Stimulated activated CD8-positive, alpha-beta memory T cell treated with anti-CD3 and anti-CD28 coated beads, Interleukin-12 subunit alpha, Interleukin-12 subunit beta, amount 100 ng/mL, for 24 hours (primary cell): ENCODE measurements at regions not wholly inside any gene's neighbourhood (a gene's known extent, or its start where the extent isn't known, plus 50 kb on each side); places are given as distances from the start of the nearest gene placed in this dataset.
"Not testable (repeated sequence)": the region's sequence is repeated elsewhere in the genome, so short reads cannot be mapped to it uniquely, and the experiment has no call there.

Experiments used
- DNase-seq: peaks from one replicate; pipeline ENCODE4 v3.0.0-alpha.2; 2020; ENCODE audit errors: extremely low read depth

DNA sequence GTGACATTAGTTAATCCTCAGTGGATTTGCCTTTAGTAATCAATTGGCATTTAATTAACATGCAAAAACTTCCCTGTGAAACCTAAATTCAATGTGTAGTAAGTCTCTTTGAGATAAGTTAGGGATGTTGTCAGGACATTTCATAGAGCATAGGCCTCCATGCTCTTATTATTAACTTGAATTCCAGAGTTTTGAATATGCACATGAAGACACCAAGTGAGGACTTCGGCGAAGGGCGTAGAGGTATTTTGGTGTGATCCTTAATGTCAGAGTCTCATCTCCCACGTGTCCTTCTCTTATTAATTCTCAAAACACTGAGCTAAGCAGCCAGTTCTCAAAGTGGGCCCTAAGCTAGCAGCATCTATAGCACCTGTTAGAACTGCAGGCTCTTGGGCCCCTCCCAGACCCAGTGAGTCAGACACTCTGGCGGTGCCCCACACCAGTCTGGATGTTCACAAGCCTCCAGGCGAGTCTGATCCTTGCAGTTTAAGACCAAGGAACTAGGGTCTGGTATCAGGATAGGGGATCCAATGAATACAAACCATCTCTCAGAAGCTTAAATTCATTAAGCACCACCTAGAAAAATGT lies 292.1 kb downstream of the QKI start:
- DNase-seq: no peak

DNA sequence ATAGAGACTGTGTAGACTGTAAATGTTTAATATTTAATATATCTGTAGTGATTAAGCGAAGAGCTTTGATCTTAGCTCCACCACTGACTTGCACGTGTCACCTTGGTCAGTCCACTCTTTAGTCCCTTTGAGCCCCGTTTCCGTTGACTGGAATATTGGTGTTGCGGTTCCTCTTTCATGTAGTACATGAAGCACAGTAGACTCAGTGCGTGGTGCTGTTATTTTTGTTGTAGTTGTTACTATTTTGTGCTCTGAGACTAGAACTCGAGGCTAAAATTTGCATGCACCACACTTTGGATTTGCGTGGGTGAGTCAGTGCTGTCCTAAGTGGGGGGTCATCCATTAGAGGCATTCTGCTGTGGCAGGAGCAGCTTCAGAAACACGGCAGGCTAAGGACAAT lies 291.4 kb downstream of the QKI start:
- DNase-seq: no peak

DNA sequence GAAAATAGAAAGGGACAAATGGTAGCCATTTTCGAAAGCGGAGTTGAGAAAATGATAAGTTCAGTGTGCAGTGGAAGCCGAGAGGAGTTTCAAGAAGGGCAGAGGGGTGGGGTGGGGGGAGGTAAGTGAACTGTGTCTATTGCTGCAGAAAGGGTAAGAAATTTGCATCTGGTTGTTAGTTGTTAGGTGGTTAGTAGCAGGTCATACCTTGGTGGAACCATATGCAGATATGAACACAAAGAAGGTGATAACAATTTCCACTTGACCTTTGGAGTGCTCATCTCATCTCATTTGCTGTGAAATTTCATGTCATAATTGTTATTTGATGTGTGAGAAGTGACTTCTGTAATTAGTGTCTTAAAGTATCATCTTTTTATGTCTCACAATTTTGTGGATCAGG lies 288.2 kb downstream of the QKI start:
- DNase-seq: no peak

DNA sequence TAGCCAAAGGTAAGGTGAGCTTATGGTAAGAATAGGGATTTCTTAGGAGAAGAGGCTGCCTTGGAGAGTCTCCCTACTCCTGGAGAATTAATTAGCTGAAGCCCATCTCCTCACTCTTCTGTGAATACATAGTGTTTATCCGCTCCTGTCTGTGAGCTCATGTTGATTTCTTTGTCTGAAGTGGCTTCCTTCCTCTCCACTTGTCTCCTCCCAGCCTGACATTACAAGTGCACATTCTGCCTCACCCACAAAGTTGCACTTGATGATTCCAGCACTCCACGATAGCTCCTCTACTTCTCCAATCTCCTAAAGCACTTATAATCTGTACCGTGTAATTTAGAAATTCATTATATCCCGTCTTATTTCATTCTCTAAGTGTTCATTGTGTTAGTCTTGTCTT lies 287.2 kb downstream of the QKI start:
- DNase-seq: no peak

DNA sequence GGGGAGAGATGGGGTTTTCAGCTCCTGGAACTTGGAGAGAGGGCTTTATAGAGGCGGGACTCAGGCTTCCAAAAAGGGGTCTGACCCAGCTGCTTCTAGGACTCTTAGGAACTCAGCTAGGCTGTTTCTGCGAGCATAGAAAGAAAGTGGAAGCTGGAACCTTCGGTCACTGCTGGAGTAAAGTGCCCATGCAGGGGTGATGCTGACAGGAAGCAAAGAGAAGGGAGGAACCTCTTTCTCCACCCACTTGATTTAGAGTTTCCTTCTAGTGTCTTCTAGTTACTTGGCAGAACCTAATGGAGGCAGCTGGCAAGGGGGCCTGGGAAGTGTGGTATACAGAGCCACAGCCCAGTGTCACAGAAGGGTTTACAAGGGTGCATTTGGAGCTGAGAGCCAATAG lies 283.6 kb downstream of the QKI start:
- DNase-seq: no peak

DNA sequence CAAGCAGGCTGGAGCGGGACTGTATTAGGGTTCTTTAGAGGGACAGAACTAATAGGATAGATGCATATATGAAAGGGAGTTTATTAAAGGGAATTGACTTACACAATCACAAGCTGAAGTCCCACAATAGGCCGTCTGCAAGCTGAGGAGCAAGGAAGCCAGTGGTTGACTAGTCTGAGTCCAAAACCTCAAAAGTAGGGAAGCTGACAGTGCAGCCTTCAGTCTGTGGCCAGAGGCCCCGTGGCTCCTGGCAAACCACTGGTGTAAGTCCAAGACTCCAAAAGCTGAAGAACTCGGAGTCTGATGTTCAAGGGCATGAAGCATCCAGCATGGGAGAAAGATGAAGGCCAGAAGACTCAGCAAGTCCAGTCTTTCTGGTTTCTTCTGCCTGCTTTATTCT lies 281.8 kb downstream of the QKI start:
- DNase-seq: not testable (repeated sequence)

DNA sequence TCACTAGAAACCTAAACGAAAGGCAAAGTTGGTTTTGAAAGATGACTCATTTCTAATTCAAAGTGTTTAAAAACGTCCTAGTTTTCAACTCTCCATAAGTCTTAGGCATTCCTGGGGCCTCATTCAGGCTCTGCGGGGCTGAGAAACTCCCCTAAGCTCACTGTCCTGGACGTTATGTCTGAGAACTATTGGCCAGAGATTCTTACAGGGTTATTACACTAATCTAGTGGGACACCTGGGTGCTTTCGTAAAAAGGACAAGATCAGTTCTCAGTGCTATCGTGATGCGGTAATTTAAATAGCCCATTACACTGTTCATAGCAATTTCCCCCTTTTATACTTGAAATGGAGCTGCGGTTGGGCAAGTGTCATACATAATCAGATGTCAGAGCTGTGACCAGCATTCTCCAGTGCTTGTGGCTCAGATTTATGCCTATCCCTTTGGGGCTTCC lies 280.9 kb downstream of the QKI start:
- no peak for DNase-seq

DNA sequence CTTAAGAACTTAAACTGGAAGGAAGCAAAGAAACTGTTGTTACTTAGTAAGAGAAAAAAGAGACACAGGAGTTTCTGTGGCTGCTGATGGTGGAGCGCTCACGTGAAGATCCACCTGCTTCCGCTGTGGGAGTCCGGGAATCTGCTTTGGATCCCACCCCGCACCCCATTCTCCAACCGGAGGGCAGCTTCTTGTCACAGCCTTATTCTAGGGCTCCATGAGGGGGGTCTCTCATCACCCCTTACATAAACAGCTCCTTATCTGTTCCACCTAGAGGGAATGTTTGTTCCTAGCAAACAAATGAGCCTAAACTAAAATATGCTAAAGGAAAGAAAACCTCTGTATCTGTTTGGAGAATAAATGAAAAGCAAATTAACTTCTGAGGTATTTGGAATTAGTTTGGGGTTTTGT lies 280.5 kb downstream of the QKI start:
- no peak for DNase-seq

DNA sequence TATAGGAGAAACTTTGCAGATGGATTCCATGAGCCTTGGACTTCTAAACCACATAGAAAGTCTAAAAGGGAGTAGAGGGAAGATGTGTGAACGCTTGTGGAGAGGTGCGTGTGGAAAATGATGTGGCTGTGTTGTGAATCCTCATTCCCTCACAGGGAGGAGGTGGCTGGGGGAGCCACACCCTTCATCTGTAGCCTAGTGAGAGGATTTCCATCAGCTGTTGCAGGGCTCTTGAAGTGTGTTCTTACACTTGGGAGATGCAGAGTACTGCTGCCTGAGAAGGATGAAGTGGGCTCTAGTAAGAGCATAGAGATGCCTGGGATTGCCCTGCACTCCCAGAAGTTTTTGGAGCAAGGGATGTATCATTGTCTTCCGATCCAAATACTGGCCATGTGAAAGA lies 279.6 kb downstream of the QKI start:
- no peak for DNase-seq

DNA sequence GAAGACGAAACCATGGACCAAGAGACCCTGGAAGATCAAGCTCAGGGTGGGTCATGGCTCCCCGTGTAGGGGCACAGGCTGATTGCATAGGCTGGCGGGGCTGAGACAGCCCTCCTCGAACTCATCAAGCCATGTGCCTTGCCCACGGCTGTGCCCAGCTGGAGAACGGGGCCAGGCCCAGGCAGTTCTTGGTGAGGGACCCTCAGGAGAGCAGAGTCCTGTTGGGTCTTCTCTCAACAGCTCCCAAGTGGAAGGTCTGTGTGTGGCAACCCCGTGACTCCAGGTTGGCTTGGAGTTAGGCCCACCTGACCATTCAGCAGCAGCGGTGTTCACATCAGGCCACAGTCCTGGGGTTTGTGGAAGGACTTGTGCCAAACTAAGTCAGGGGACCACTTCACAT lies 276.5 kb downstream of the QKI start:
- no peak for DNase-seq

DNA sequence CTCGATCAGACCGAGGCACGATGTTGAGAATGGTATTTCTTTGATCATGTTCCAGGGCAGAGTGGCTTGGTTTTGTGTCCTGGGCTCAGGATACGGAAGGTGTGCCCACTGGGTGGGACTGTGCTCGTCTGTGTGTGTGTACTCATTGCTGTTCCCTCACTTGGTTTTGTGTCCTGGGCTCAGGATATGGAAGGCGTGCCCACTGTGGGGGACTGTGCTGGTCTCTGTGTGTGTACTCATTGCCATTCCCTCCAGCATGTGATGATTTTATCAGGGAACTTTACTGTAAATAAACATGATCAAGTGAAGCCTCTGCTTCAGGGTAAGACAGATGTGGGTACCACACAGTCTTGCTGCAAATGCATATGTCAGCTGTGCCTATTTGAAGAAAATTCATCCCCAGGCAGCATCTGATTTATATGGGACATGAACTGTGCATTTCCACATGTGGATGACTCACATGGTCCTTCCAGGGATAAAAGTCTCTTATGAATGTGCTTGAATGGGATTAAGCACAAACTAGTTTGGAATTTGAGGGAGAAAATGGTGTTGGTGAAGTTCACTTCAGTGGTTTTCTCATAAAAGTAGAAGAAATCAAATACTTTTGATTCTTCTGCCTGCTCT lies 274.3 kb downstream of the QKI start:
- no peak for DNase-seq

DNA sequence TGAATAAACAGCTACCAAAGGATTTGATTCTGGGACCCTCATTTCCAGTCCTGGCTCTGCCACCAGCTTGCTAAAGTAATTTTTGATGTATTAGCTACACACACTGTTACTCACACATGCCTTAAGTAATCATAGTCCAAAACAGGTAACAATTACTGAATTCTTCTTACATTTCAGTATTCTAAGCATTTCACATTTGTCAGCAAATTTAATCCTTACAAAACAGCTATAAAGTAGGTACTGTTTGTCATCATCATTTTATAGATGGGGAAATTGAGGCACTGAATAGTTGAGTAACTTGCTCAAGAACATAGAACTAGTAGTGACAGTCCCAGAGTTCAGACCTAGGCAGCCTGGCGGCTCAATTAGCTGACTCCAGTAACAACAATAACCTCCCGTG lies 272.6 kb downstream of the QKI start:
- DNase-seq: no peak

DNA sequence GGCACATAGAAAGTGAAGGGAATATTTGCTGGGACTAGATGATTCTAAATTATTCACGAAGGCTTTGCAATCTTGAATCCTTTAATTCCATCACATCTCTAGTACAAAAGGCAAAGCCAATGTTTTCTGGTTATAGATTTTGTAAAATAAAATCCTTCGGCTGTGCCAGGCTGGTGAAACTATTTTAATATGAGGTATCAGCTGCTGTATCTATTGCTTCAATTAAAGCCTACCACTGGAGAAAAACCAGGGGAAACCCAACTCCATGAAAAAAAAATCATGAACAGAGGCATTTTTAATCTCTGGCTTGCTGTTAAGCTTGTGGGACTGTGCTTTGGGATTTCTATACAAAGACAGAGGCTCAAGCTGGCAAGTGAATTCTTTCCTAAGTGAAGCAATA lies 271.8 kb downstream of the QKI start:
- no peak for DNase-seq

DNA sequence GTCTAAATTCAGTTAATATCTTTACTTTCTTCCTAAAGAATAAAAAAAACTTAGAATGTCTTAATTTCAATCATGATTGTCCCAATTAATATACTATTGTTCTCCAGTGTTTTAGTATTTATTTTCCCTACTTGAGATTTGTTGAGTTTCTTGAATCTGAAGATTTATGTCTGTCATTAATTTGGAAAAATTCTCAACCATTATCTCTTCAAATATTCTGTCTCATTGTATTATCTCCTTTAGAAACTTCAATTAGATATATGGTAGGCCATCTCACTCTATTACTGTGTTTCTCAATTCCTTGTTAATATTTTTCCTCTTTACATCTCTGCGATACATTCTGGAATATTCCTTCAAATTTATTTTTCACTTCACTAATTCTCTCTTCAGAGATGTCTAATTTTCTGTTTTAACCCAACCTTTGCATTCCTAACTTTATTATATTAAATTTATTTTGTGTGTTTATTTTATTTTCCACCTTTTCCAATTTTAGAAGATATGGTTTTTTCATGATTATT lies 268.6 kb downstream of the QKI start:
- DNase-seq: no peak

DNA sequence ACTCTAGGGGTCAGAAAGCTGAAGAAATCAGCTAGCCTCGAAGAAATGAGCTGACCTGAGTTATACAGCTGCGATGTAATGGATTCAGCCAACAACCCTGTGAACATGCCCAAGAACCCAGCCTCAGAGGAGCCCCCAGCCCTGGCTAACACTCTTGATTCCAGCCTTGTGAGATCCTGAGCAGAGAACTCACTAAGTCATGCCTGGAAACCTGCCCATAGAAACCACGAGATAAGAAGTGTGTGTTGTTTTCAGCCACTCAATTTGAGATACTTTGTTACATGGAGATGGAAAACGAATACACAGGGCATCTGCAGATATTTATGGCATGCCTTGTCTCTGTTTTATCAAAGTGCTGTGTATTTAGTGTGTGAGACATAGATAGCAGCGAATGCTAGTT lies 265.2 kb downstream of the QKI start:
- no peak for DNase-seq

DNA sequence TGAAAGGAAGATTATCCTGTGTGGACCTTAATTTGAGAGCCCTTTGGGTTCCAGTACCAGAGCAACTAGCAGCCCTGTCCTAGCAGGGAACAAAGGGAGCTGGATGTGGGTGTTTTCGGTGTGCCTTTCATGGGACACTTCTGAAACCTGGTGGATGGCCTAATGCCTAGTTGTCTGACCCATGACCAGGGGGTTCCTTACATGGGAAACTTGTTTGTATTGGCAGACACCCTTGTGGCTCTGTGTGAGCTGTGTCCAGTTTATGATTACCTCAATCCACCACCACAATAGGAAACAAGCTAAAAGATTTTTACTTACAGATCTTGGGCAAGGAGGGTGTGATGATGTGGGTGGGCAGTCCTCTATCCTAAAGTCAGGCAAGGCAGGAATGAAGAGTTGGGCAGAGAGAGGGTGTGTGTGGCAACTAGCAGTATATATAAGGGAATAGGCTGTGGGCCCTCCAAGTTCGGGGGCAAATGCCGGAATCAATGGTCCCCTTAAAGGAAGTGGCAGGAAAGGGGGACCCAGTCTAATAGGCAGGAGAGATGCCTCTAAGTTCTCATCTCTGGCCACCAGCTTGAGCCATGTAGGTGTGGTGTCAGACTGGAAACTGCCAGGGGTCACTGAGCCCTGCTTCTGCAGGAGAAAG lies 264.6 kb downstream of the QKI start:
- DNase-seq: no peak

DNA sequence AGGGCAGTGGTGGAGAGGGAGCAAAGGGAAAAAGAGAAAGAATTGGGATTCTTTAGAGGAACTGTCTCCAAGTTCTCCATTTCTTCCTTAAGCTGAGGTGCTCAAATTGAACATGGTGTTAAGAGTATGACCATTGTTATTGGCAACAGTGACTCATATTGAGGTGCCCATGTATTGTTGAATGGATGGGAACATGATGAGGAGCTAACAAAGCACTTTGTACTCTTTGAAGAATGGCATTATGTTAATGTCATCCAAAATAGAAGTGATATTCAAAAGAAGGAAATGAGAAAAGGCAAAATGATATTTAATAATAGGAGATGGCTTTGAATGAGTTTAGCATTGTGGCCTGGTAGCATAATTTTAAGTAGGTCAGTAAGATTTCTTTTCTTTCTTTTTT lies 261.1 kb downstream of the QKI start:
- DNase-seq: no peak

DNA sequence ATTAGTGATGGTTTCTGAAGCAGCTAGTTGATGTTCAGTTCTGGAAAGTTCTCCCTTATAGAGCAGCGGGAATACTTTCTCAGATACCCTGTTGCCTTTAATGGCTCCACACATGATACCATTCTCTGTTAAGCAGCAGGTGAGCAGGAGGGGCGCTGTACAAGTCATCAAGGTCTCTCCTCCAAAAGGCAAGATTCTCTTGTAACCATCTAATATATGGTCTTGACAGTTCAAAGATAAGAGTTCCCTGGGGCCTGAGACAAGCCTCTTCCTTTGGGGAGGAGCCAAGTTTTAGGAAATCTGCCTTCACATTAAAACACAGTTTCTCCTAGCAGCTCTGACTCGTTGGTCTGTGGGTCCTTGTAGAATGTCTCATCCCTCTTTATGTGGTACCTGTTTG lies 258.2 kb downstream of the QKI start:
- DNase-seq: no peak

DNA sequence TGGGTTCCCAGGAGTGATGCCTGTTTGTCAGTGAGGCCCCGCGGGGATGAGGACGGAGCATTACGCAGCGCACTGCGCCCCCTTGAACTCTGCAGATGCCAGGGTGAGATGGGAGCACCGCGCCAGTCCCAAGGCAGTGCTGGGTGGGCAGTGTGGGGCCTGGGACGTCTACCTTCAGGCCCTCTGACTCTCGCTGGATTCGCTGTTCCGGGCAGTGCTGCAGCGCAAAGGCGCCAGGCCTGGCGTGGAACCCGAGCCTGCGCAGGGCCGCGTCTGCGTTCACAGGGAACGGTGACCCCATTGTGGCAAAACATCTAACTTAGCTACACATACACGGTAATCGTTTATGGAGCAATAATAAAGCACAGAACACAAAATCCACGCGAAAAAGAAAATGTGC lies 257.3 kb downstream of the QKI start:
- DNase-seq: no peak

DNA sequence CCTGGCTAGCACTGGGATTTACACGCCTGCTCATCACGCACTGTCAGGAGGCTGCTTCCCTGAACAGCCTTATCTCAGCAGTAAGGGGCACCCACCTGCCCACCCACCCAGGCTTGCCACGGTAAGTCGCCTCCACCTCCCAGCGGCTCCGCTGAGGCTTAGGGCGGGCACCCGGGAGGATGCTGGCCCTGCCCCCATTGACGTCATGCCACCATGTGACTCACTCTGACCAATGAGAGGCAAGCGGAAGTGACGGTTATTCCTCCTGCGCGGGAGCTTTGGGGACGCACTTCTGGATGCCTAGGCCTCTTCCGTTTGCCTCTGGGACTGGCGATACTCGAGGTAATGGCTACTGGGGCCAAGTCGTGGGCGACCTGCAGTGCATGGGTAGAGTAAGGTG lies 256.8 kb downstream of the QKI start:
- DNase-seq: no peak

DNA sequence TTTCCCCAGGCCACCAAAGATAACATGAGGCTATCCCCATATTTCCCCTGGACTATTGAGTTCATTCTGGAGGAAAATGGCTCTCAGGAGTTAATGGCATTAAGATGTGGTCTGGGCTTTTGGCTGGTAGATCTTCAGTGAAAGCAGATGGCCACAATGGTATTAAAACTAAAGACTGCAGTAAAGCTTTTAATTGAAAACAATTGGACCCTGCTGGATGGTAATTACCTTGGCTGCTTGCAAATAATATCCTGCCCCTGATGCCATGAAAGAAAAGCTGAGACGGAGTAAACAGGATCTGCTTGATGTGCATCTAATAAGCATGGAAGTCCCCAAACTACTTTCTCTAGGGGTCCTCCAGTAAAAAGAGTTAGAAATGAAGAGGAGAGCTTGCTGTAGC lies 255.8 kb downstream of the QKI start:
- DNase-seq: no peak

DNA sequence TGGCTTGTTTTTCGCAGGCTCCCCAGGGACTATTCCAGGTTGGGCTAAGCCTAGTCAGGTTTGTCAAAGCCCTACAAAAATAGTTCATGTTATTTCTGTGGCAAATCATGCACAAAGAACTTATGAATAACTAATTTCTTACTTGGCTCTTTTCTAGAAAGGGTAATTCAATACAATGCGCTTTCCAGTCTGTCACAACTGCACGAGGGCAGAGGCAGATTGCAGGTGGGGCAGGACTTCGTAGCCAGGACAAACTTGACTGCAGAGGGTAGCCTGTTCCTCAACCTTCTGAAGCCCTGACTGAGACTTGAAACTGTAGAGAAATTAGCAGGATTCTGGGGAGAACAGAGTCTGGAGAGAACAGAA lies 253.5 kb downstream of the QKI start:
- no peak for DNase-seq

DNA sequence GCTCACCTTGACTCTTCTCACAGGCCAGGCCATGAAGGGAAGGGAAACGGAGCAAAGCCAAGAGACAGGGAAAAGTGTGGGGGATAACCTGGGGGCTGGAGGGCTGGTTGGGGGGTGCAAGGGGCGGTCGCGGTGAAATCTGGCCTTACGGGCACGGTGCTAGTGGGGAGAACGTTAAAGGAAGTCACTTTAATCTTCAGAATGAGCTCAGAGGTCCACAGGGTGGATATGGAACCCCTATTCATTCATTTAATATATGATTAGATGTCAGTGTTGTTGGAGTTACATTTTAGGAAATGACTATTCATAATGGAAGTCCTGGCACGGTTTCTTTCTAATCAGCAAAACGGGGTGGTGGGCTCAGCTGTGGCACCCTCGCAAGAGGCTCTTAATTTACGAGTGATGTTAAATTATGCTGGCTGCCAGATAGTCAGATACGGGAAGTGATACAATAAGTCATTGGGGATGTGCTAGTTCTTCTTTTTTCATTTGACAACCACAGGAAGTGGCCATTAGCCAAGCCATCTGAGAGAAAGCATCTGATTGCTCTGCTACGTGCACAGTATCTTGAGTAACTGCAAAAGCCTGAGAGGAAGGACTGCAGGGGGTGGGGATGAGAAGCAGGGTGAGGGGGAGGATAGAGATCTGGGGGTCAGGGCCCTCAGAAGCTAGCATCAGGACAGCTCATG lies 253.0 kb downstream of the QKI start:
- DNase-seq: no peak
